Fibroblast of pulmonary artery (primary cell): ENCODE measurements at regions not wholly inside any gene's neighbourhood (a gene's known extent, or its start where the extent isn't known, plus 50 kb on each side); places are given as distances from the start of the nearest gene placed in this dataset.
A peak's percentile ranks its signal among the peaks of the same experiment; 100 is the strongest.

Experiments used
- DNase-seq: peaks from one replicate; pipeline ENCODE4 v3.0.0-alpha.2; 2010; ENCODE audit warnings: low read depth
- H3K4me3 ChIP-seq: replicated peaks from 2 replicates; pipeline ENCODE4 v1.5.1; 2011; ENCODE audit warnings: low read depth, mild to moderate bottlenecking, control low read depth, low read length, moderate library complexity
- CTCF ChIP-seq: IDR thresholded peaks from 2 replicates; pipeline ENCODE4 v1.5.1; 2011; ENCODE audit warnings: mild to moderate bottlenecking, control low read depth, low read length, inconsistent platforms; ENCODE audit errors: missing control alignments

DNA sequence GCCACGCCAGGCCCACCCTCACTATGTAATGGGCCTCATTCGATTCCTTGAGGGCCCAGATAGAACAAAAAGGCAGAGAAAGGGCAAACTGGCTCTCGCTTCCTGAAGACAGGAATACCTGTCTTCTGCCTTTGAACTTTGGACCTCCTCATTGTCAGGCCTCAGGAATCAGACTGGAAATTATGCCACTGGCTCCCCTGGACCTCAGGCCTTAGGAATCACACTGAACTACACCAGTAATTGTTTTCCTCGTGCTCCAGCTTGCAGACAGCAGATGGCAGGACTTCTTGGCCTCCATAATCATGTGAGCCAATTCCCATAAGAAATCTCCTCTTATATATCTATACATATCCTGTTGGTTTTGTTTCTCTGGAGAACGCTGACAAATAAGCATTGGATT is 258.6 kb upstream of the KCNG1 start:
- DNase-seq, result no peak
- H3K4me3 ChIP-seq, result no peak overlapping the region
- TF ChIP-seq CTCF, result no peak

DNA sequence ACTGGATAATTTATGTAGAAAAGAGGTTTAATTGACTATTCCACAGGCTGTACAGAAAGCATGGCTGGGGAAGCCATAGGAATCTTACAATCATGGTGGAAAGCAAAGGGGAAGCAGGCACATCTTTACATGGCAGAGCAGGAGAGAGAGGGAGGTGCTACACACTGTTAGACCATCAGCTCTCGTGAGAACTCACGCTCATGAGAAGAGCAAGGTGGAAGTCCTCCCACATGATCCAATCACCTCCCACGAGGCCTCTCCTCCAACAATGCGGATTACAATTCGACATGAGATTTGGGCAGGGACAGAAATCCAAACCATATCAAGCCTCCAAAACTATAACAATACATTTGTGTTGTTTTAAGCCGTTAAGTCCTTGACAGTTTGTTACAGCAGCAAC is 257.1 kb upstream of the KCNG1 start:
- no peak for TF ChIP-seq CTCF
- DNase-seq, result no peak
- no peak overlapping the region for H3K4me3 ChIP-seq

GRCh38 chr20:51277961-51278360 is 255.1 kb upstream of the KCNG1 start:
- no peak overlapping the region for H3K4me3 ChIP-seq
- no peak for DNase-seq
- no peak for TF ChIP-seq CTCF

GRCh38 chr20:51276296-51276695 is 253.4 kb upstream of the KCNG1 start:
- no peak overlapping the region for H3K4me3 ChIP-seq
- DNase-seq, result no peak
- no peak for TF ChIP-seq CTCF

GRCh38 chr20:51275826-51276225 is 252.9 kb upstream of the KCNG1 start:
- peak; percentile 62 for DNase-seq
- no peak for TF ChIP-seq CTCF
- no peak overlapping the region for H3K4me3 ChIP-seq

DNA sequence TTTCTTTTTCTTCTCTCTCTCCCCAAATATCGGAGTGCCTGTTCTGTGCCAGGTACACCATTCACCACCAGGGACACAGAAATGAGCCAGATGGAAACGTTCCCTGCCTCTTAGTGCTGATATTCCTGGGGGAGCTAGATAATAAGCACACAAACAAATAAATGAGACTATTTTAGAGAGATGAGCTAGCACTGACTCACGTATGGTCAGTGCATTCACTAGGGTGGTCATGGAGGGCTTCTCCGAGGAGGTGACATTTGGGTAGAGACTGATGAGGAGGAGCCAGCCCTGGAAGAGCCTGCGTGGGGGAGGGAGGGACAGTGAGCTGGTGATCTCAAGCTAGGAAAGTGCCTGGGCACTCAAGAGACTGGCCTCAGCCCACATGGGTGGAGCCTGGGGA is 252.3 kb upstream of the KCNG1 start:
- TF ChIP-seq CTCF, result no peak
- no peak overlapping the region for H3K4me3 ChIP-seq
- DNase-seq, result no peak

GRCh38 chr20:51272401-51272800 is 249.5 kb upstream of the KCNG1 start:
- DNase-seq, result peak; percentile 59
- no peak overlapping the region for H3K4me3 ChIP-seq
- no peak for TF ChIP-seq CTCF
